Naive thymus-derived CD4-positive, alpha-beta T cell (primary cell): ENCODE measurements at regions not wholly inside any gene's neighbourhood (a gene's known extent, or its start where the extent isn't known, plus 50 kb on each side); places are given as distances from the start of the nearest gene placed in this dataset.

Experiments
- ATAC-seq: fragments of 150-1000 bp; cut with Tn5 transposase; 2 replicates; pipeline ENCODE4 v1.10.0; 2021; ENCODE audit warnings: mild to moderate bottlenecking, moderate library complexity
- CTCF ChIA-PET: fragments of 350-600 bp; sonication (Branson Sonifier 250); formaldehyde crosslinking; loops from one replicate; lab custom pipeline; 2021; ENCODE audit warnings: antibody characterized with exemption; lab: Charles Lee
- POLR2A ChIA-PET: fragments of 350-600 bp; sonication (Branson Sonifier 250); formaldehyde crosslinking; loops from one replicate; lab custom pipeline; 2021; ENCODE audit warnings: antibody characterized with exemption, inconsistent platforms; lab: Charles Lee
- DNase-seq, 9 donors: peaks; one replicate each; pipeline versions ENCODE4 v3.0.0 to v3.0.0-alpha.2; 2020 to 2022; ENCODE audit warnings: mixed read lengths in 1 of 9
- H3K27ac ChIP-seq: one replicate; pipeline ENCODE4 v1.7.0; 2013; ENCODE audit warnings: mild to moderate bottlenecking, low read depth, low read length, moderate library complexity
- H3K27me3 ChIP-seq, 2 donors: one replicate each; pipeline ENCODE4 v1.7.0; 2013; ENCODE audit warnings: low read length in 2 of 2, mild to moderate bottlenecking in 2 of 2, moderate library complexity in 2 of 2; ENCODE audit not compliant: control insufficient read depth in 2 of 2, insufficient read depth in 2 of 2
- H3K36me3 ChIP-seq, 3 experiments: 1 replicate in 2 of 3; 2 replicates in 1 of 3; pipeline ENCODE4 v1.7.0; 2013; ENCODE audit warnings: low read length in 3 of 3, mild to moderate bottlenecking in 3 of 3, moderate library complexity in 1 of 3; ENCODE audit not compliant: insufficient read depth in 3 of 3, control insufficient read depth in 2 of 3
- H3K4me1 ChIP-seq, 2 donors: one replicate each; pipeline ENCODE4 v1.7.0; 2013; ENCODE audit warnings: low read length in 2 of 2, mild to moderate bottlenecking in 2 of 2, moderate library complexity in 1 of 2; ENCODE audit not compliant: control insufficient read depth in 2 of 2, insufficient read depth in 2 of 2
- H3K4me3 ChIP-seq: 2 replicates; pipeline ENCODE4 v1.7.0; 2013; ENCODE audit warnings: mild to moderate bottlenecking, low read length
- H3K9me3 ChIP-seq, 3 experiments: 1 replicate in 2 of 3; 2 replicates in 1 of 3; pipeline ENCODE4 v1.7.0; 2013; ENCODE audit warnings: low read length in 3 of 3; ENCODE audit not compliant: control insufficient read depth in 2 of 3
- H3K27ac Mint-ChIP-seq, 9 donors: one replicate each; pipeline ENCODE4 v1.8.0; 2020 to 2022; ENCODE audit warnings: mixed read lengths in 9 of 9, mild to moderate bottlenecking in 8 of 9, moderate library complexity in 5 of 9, inconsistent platforms in 2 of 9
- H3K27me3 Mint-ChIP-seq, 5 donors: one replicate each; pipeline ENCODE4 v1.8.0; 2021 to 2022; ENCODE audit warnings: mixed read lengths in 5 of 5, mild to moderate bottlenecking in 1 of 5
- H3K36me3 Mint-ChIP-seq, 5 donors: one replicate each; pipeline ENCODE4 v1.8.0; 2020 to 2022; ENCODE audit warnings: mixed read lengths in 5 of 5, mild to moderate bottlenecking in 3 of 5, inconsistent platforms in 1 of 5
- H3K4me1 Mint-ChIP-seq, 7 donors: one replicate each; pipeline ENCODE4 v1.8.0; 2020 to 2022; ENCODE audit warnings: mixed read lengths in 7 of 7, mild to moderate bottlenecking in 3 of 7, inconsistent platforms in 1 of 7
- H3K4me3 Mint-ChIP-seq, 10 donors: one replicate each; pipeline ENCODE4 v1.8.0; 2020 to 2022; ENCODE audit warnings: mild to moderate bottlenecking in 10 of 10, mixed read lengths in 10 of 10, moderate library complexity in 6 of 10, inconsistent platforms in 2 of 10
- H3K9me3 Mint-ChIP-seq, 11 donors: one replicate each; pipeline ENCODE4 v1.8.0; 2020 to 2022; ENCODE audit warnings: mixed read lengths in 11 of 11, mild to moderate bottlenecking in 4 of 11, inconsistent platforms in 1 of 11, moderate library complexity in 1 of 11
- intact Hi-C, 2 donors: fragments of 100-400 bp; cut with micrococcal nuclease; formaldehyde crosslinking; loops; one replicate each; pipeline ENCODE4 v1.15.1; 2023

DNA sequence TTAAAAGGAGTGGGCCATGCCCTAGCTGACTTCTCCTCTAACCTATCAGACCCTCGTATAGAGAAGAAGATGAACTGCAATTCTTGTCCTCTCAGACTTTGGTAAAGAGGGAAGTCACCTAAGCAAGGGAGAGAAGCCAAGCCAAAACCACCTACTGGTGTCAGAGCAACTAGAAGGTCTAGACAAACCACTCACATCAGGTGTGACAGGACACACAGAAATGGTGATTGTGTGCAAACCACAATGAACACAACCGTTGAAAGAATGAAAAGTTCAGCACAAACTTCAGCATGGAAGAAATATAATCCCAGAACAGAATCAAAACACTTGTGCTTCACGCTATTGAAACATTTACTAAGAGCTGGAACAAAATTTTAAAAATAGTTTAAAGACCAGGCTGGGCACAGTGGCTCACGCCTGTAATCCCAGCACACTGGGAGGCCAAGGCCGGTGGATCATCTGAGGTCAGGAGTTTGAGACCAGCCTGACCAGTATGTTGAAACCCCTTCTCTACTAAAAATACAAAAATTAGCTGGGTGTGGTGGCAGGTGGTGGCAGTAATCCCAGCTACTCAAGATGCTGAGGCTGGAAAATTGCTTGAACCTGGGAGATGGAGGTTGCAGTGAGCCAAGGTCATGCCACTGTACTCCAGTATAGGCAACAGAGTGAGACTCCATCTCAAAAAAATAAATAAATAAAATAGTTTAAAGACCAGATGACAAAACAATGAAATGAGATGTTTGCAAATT lies 56.2 kb upstream of the NTF3 start:
- H3K9me3 Mint-ChIP-seq: peaks cover 0 to 7% (median 0%) of the 10 kb centered on the region in 11 donors
- Histone ChIP-seq H3K27ac (no peak overlapping the region), H3K4me1 (no peaks in the 10 kb centered on the region), H3K27me3 (no peaks in the 10 kb centered on the region), H3K4me3 (no peak overlapping the region), H3K9me3 (no peaks in the 10 kb centered on the region), H3K36me3 (no peaks in the 10 kb centered on the region)
- H3K4me3 Mint-ChIP-seq: no peak overlapping the region
- CTCF ChIA-PET: no interaction called here
- H3K27ac Mint-ChIP-seq: no peak overlapping the region
- ATAC-seq: no peak
- intact Hi-C loops: no loop called here
- no peaks in the 10 kb centered on the region for H3K36me3 Mint-ChIP-seq
- POLR2A ChIA-PET: no interaction called here
- peaks cover 0 to 10% (median 0%) of the 10 kb centered on the region in 5 donors for H3K27me3 Mint-ChIP-seq
- no peak for DNase-seq
- no peaks in the 10 kb centered on the region for H3K4me1 Mint-ChIP-seq

DNA sequence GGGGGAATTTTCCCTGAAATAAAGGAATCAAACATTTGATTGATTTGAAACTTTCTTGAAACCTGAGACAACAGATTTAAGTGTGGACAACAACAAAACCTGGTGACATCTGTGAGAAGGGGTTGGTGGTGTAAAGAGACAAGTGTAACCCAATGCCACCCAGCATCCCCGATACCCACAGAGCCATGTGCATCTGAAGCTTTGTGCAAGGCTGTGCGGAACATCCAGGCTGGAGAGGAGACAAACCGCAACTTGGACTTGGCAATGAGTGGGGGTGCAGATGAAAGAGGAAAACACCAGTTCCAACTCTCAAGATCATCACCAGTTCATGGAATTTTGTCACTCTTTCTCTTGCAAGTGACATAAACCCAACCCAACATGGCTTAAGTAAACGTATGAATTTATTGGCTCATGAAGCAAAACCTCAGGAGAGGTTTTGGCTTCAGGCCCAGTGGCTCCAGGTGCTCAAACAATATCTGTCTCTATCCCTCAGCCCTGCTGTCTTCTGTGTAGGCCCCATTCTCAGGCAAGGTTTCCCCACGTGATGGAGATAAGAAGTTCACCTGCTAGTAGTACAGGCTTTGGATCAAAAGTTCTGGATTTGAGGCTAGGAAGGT lies 55.2 kb upstream of the NTF3 start:
- H3K27ac ChIP-seq: no peak overlapping the region
- no peak overlapping the region for H3K4me3 Mint-ChIP-seq
- peaks cover 0 to 7% (median 0%) of the 10 kb centered on the region in 11 donors for H3K9me3 Mint-ChIP-seq
- peaks cover 0 to 5% (median 0%) of the 10 kb centered on the region in 5 donors for H3K27me3 Mint-ChIP-seq
- no peak overlapping the region for H3K4me3 ChIP-seq
- intact Hi-C loops: no loop called here
- no peaks in the 10 kb centered on the region for H3K36me3 ChIP-seq
- CTCF ChIA-PET: no interaction called here
- H3K4me1 Mint-ChIP-seq: no peaks in the 10 kb centered on the region
- no peaks in the 10 kb centered on the region for H3K36me3 Mint-ChIP-seq
- DNase-seq (no peak), ATAC-seq (no peak)
- POLR2A ChIA-PET: no interaction called here
- no peak overlapping the region for H3K27ac Mint-ChIP-seq
- H3K9me3 ChIP-seq: no peaks in the 10 kb centered on the region
- no peaks in the 10 kb centered on the region for H3K4me1 ChIP-seq
- no peaks in the 10 kb centered on the region for H3K27me3 ChIP-seq

DNA sequence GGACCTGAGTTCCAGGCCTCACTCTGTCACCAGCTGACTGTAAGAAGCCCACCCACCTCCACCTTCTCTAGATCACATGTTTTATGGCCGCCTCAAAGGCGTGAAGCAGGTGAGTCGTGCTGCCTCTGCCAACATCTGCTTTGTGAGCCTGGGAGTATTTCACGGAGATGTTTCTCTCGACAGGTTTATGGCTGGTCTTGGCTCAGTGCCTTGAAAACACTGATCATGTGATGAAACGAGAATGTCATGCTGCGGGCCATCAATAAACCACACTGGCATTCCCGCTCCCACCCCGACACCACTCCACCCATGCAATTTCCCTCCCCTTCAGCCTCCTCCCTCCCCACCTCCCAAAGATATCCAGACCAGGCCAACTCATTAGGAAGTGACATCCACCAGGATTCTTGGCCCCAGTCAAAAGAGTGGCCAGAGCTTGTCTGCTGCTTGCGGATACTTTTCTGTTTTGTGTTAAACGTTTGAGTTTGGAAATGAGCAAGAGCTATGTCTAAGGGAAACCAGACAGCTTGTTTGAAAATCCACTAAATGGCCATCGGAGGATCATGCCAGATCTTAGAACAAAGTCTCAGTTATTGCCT lies 53.8 kb upstream of the NTF3 start:
- Mint-ChIP-seq H3K27ac (no peak overlapping the region), H3K9me3 (peaks cover 0 to 7% (median 0%) of the 10 kb centered on the region in 11 donors)
- CTCF ChIA-PET: no interaction called here

DNA sequence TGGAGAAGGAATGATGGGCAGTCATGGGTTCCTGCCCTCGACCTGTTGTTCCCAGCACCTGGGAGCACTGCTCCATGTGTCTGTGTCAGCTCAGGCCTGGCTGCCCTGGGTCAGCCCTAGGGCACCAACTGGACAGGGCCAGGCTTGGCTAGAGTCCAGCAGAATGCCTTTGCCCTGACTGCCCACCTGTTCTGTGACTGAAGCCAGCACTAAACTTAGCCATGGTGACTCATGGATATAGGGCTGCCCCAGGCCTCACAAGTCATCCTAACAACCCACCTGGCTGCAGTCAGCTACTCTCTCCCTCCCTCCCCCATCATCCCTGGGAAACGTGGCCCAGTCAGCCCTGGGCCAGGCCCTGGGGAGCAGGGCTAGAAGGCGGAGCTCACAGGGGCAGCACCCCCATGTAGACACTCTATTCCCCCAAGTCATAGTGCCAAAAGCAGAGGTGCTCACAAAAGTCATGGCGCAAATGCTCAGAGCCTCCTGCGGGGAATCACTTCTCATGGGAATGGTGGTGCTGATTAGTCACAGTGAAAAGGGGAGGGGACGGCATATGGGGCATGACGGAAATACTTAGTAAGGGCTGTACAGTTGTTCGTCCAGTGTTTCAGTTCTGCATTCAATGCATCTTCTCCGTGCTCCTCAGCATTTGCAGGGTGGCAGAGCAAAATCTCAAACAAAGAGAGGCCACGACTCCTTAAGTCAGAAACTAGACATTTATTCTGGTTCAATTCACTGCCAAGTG lies 52.0 kb upstream of the NTF3 start:
- no peak for DNase-seq
- POLR2A ChIA-PET: no interaction called here
- Mint-ChIP-seq H3K36me3 (no peaks in the 10 kb centered on the region), H3K9me3 (peaks cover 0 to 7% (median 0%) of the 10 kb centered on the region in 11 donors), H3K27ac (no peak overlapping the region), H3K4me1 (no peaks in the 10 kb centered on the region), H3K4me3 (no peak overlapping the region), H3K27me3 (peaks cover 0 to 3% (median 0%) of the 10 kb centered on the region in 5 donors)
- H3K27ac ChIP-seq: no peak overlapping the region
- intact Hi-C loops: no loop called here
- ATAC-seq: no peak
- no peaks in the 10 kb centered on the region for H3K27me3 ChIP-seq
- H3K9me3 ChIP-seq: no peaks in the 10 kb centered on the region
- H3K36me3 ChIP-seq: no peaks in the 10 kb centered on the region
- CTCF ChIA-PET: no interaction called here
- H3K4me3 ChIP-seq: no peak overlapping the region
- H3K4me1 ChIP-seq: no peaks in the 10 kb centered on the region

More for the DNA sequence above, 53.8 kb upstream of the NTF3 start:
- Histone ChIP-seq H3K27me3 (no peaks in the 10 kb centered on the region), H3K27ac (no peak overlapping the region), H3K4me1 (no peaks in the 10 kb centered on the region), H3K9me3 (no peaks in the 10 kb centered on the region), H3K4me3 (no peak overlapping the region), H3K36me3 (no peaks in the 10 kb centered on the region)
- Mint-ChIP-seq H3K4me3 (no peak overlapping the region), H3K27me3 (peaks cover 0 to 5% (median 0%) of the 10 kb centered on the region in 5 donors), H3K36me3 (no peaks in the 10 kb centered on the region), H3K4me1 (no peaks in the 10 kb centered on the region)
- no peak for DNase-seq
- intact Hi-C loops: no loop called here
- ATAC-seq: no peak
- POLR2A ChIA-PET: no interaction called here
